DMS53 (cell line): ENCODE measurements at regions not wholly inside any gene's neighbourhood (a gene's known extent, or its start where the extent isn't known, plus 50 kb on each side); places are given as distances from the start of the nearest gene placed in this dataset.

Experiments used
- DNase-seq: peaks from one replicate; lab custom pipeline; 2025; lab: John Stamatoyannopoulos, UW

- no peak for DNase-seq
Observed at GRCh38 chr2:114134146-114134545, 244.3 kb downstream of the ACTR3 start.

GRCh38 chr2:114139542-114139941, 249.7 kb downstream of the ACTR3 start:
- DNase-seq = no peak

GRCh38 chr2:114156366-114157056, 266.6 kb downstream of the ACTR3 start:
- no peak for DNase-seq

GRCh38 chr2:114157057-114157385, 267.1 kb downstream of the ACTR3 start:
- DNase-seq = no peak

GRCh38 chr2:114160263-114160981, 270.5 kb downstream of the ACTR3 start:
- no peak for DNase-seq

GRCh38 chr2:114161371-114161770, 271.5 kb downstream of the ACTR3 start:
- DNase-seq = no peak

- no peak for DNase-seq
Observed at GRCh38 chr2:114167799-114168198, 274.6 kb upstream of the DPP10 start.

GRCh38 chr2:114170070-114170469, 272.4 kb upstream of the DPP10 start:
- peak; percentile 28 for DNase-seq

GRCh38 chr2:114175507-114175906, 266.9 kb upstream of the DPP10 start:
- DNase-seq = no peak

GRCh38 chr2:114185501-114185900, 256.9 kb upstream of the DPP10 start:
- DNase-seq = no peak

- peak; percentile 38 for DNase-seq
Observed at GRCh38 chr2:114192362-114192761, 250.1 kb upstream of the DPP10 start.

- peak; percentile 44 for DNase-seq
Observed at GRCh38 chr2:114201781-114202180, 240.7 kb upstream of the DPP10 start.

GRCh38 chr2:114203679-114204078, 238.8 kb upstream of the DPP10 start:
- DNase-seq = no peak

- DNase-seq = no peak
Observed at GRCh38 chr2:114213808-114214207, 228.6 kb upstream of the DPP10 start.

- no peak for DNase-seq
Observed at GRCh38 chr2:114218383-114218782, 224.1 kb upstream of the DPP10 start.

GRCh38 chr2:114219456-114219855, 223.0 kb upstream of the DPP10 start:
- DNase-seq = no peak

- no peak for DNase-seq
Observed at GRCh38 chr2:114222344-114222743, 220.1 kb upstream of the DPP10 start.

- DNase-seq = no peak
Observed at GRCh38 chr2:114231921-114232320, 210.5 kb upstream of the DPP10 start.

- DNase-seq = no peak
Observed at GRCh38 chr2:114237331-114237730, 205.1 kb upstream of the DPP10 start.

GRCh38 chr2:114238910-114239559, 203.4 kb upstream of the DPP10 start:
- no peak for DNase-seq

GRCh38 chr2:114248648-114249047, 193.8 kb upstream of the DPP10 start:
- DNase-seq = no peak

- no peak for DNase-seq
Observed at GRCh38 chr2:114252713-114253112, 189.7 kb upstream of the DPP10 start.

GRCh38 chr2:114254875-114255274, 187.6 kb upstream of the DPP10 start:
- no peak for DNase-seq
